GM12864 (cell line): ENCODE measurements at regions not wholly inside any gene's neighbourhood (a gene's known extent, or its start where the extent isn't known, plus 50 kb on each side); places are given as distances from the start of the nearest gene placed in this dataset.

Experiments used
- DNase-seq: peaks from one replicate; pipeline ENCODE4 v3.0.0-alpha.2; 2011; ENCODE audit warnings: low read depth
- H3K4me3 ChIP-seq: 2 replicates; pipeline ENCODE4 v1.5.1; 2011; ENCODE audit warnings: mild to moderate bottlenecking, low read depth, low read length, control low read depth
- TF ChIP-seq, protein P1 (sequence below): IDR thresholded peaks from 2 replicates; pipeline ENCODE4 v1.5.1; 2011; ENCODE audit warnings: low read depth, mild to moderate bottlenecking, moderate library complexity, low read length, control low read depth, inconsistent platforms; ENCODE audit errors: missing control alignments

DNA sequence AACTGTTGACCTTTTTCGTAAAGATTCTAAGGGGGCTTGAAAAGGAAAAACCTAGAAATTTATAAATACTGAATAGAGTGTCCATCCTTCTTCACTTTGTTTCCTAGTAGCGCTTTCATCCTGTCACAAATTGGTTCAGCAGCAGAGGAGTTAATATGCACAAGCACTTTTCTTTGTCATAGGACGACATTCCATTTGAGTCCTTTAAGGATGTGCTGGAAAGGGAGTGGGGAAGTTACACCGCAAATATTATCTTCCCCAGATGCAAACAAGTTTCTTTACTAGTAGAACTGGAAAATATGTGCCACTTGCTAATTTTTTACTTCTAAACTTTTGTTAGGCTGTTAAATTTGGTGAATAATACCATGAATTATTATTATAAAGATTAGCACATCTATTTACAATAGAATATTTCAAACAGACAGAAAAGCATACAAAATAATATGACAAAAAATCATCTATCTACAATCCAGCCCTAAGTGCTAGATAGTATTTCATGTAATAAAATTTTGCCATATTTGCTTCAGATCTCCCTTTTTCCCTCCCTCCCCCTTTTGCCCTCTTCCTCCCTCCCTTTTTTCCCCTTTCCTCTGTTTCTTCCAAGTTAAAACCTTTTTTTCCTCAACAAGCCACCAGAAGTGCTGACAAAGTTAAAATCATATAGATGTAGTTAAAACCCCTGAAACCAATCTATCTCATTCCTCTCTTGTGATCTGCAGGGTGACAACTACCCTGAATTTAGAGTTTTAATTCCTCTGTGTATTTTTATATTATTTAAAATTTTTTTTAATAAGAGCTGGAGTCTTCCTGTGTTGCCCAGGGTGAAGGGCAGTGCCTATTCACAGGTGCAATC is 50.5 kb upstream of the MAP4K3 start:
- TF ChIP-seq, protein P1, sequence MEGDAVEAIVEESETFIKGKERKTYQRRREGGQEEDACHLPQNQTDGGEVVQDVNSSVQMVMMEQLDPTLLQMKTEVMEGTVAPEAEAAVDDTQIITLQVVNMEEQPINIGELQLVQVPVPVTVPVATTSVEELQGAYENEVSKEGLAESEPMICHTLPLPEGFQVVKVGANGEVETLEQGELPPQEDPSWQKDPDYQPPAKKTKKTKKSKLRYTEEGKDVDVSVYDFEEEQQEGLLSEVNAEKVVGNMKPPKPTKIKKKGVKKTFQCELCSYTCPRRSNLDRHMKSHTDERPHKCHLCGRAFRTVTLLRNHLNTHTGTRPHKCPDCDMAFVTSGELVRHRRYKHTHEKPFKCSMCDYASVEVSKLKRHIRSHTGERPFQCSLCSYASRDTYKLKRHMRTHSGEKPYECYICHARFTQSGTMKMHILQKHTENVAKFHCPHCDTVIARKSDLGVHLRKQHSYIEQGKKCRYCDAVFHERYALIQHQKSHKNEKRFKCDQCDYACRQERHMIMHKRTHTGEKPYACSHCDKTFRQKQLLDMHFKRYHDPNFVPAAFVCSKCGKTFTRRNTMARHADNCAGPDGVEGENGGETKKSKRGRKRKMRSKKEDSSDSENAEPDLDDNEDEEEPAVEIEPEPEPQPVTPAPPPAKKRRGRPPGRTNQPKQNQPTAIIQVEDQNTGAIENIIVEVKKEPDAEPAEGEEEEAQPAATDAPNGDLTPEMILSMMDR, result no peak
- DNase-seq, result no peak
- H3K4me3 ChIP-seq, result no peak overlapping the region

DNA sequence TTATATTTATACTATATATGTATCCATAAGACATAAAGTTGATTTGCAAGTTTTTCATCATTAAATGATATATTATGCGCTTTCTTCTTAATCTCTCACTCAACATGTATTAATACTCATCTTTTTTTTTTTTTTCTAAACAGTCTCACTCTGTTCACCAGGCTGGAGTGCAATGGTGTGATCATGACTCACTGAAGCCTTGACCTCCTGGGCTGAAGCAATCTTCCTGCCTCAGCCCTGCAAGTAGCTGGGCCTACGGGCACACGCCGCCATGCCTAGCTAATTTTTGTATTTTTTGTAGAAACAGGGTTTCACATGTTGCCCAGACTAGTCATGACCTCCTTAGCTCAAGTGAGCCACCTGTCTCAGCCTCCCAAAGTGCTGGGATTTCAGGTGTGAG is 51.4 kb upstream of the MAP4K3 start:
- no peak overlapping the region for H3K4me3 ChIP-seq
- TF ChIP-seq, protein P1, result no peak
- DNase-seq, result no peak

DNA sequence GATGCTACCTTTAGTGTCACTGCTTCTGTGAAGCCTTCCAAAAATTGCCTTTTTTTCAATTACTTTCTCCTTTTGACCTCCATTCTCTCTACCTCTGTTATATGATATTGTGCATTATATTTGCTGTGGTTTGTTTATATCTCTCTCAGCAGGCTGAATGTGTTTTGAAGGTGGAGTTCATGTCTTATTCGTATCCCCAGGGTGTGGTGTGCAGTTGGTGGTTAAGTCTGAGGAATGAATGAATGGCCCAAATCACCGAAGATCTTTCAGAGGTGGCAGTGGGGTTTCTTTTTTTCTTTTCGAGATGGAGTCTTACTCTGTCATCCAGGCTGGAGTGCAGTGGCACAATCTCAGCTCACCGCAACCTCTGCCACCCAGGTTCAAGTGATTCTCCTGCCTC is 53.5 kb upstream of the MAP4K3 start:
- TF ChIP-seq, protein P1, result no peak
- DNase-seq, result no peak
- H3K4me3 ChIP-seq, result no peak overlapping the region

DNA sequence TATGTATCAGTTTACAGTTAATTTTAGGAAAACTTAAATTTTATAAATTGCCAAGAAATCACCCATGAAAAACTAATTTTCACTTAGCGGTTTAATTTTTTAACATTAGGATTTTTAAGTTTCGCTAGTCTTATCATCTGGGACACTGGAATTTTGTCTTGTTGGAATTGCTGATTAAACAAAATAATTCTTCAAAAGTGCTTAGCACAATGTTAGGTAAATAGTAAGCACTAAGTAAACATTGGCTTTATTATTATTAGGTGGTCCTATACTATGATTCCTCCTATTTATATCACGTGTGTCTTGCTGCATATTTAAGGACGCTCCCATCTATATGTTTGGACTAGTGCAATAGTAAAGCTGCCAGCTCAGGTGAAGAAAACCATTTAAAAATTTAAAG is 54.6 kb upstream of the MAP4K3 start:
- DNase-seq, result no peak
- TF ChIP-seq, protein P1, result no peak
- no peak overlapping the region for H3K4me3 ChIP-seq

DNA sequence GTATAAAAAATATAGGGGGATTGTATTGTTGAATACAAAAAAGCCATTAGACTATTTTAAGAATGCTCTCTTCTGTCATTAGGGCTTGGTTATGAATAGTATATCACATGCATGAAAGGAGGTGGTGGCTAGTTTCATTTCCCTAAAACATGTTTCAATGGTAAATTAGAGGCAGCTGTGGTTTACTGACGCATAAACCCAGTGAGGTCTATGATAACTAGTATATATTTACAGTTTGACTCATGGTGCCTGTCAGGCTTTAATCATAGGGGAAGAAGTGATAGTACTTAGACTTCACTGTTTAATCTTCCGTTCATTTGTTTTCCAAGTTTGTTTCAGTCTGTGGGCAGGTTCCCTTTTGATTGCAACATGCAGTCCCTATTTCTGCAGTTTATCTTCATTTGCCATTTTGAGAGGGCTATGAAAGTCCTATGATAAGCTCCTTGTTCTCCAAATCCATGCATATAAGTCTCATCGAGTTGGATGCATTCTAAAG is 55.1 kb upstream of the MAP4K3 start:
- TF ChIP-seq, protein P1, result no peak
- DNase-seq, result peak; percentile 94
- H3K4me3 ChIP-seq, result no peak overlapping the region

DNA sequence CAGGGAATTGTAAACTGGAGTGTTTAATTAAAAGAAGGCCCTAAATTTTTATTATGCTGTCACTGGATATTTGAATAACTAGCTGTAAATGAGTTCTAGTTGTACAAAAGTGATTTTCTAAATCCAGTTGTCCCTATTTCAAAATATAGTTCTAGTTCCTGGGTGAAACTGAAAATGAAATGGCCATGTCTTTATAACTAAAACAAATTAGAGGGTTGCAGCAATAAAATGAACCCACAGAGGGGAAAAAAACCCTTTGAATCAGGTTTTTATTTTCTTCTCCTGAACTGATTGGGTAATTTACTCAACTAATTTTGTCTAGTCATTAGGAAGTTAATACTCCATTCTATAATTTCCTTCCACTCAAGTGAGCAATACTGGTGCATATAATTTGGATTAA is 55.6 kb upstream of the MAP4K3 start:
- DNase-seq, result no peak
- no peak overlapping the region for H3K4me3 ChIP-seq
- TF ChIP-seq, protein P1, result no peak
